GM12873 (cell line): ENCODE measurements at regions not wholly inside any gene's neighbourhood (a gene's known extent, or its start where the extent isn't known, plus 50 kb on each side); places are given as distances from the start of the nearest gene placed in this dataset.

Experiments
- TF ChIP-seq, protein P1 (sequence below): IDR thresholded peaks from 2 replicates; pipeline ENCODE4 v1.5.1; 2012; ENCODE audit warnings: low read depth, mild to moderate bottlenecking, moderate library complexity, low read length, control low read depth; ENCODE audit not compliant: insufficient read depth; ENCODE audit errors: missing control alignments

DNA sequence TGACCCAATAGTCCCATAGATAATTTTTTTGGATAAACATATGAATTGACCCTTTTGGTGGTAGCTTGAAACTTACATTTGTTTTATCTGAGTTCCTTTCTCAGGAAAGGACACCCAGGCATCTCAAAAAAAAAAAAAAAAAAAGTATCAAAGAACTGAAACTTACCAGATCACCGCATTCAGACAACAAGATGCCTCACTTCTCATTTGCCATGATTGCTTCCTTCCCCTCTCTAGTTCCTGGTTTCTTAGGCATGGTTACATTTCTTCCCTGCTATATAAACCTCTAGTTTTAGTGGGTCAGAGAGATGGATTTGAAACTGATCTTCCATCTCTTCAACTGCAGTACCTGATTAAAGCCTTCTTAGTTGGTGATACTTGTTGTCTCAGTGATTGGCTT is 240.1 kb downstream of the ACKR3 start:
- TF ChIP-seq, protein P1, sequence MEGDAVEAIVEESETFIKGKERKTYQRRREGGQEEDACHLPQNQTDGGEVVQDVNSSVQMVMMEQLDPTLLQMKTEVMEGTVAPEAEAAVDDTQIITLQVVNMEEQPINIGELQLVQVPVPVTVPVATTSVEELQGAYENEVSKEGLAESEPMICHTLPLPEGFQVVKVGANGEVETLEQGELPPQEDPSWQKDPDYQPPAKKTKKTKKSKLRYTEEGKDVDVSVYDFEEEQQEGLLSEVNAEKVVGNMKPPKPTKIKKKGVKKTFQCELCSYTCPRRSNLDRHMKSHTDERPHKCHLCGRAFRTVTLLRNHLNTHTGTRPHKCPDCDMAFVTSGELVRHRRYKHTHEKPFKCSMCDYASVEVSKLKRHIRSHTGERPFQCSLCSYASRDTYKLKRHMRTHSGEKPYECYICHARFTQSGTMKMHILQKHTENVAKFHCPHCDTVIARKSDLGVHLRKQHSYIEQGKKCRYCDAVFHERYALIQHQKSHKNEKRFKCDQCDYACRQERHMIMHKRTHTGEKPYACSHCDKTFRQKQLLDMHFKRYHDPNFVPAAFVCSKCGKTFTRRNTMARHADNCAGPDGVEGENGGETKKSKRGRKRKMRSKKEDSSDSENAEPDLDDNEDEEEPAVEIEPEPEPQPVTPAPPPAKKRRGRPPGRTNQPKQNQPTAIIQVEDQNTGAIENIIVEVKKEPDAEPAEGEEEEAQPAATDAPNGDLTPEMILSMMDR, result no peak

- TF ChIP-seq, protein P1, result no peak
These were observed 241.5 kb downstream of the ACKR3 start for GRCh38 chr2:236811062-236811656.

DNA sequence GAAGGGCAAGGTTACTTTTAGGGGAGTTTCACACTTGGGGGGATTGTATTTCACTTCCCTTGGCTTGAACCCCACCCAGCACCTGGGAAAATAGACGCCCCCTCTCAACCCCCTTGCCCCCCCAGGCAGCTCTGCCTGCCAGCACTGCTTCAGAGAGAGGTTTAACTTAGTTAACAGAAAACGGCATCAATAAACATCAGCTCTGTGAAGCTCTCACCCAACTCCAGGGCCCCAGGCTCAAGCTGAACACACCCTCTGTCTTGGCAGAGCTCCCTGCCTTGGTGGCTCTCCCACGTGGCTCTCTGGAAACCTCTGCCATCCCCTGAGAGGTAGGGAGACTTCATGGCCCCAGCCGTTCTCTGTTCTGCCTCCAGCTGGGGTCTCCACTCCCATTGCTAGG is 244.1 kb downstream of the ACKR3 start:
- TF ChIP-seq, protein P1, result no peak

DNA sequence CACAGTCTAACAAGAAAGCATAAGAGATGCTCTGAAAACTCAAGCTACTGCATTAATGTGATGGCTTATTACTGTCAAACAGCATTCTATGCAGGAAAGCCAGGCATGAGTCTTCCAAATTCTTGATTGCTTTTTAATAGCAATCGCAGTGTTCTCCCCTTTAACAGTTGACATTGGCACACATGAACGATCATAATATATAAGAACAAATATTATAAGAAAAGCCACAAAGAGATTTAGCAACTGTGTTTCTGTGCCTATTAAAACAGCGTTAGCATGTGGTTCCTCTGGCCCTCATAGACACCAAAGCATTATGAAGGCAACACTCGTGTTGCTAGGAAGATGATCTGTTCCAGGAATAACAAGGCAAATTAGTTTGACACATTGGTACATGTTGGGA is 245.0 kb downstream of the ACKR3 start:
- TF ChIP-seq, protein P1, result no peak

GRCh38 chr2:236815746-236816145 is 246.1 kb downstream of the ACKR3 start:
- TF ChIP-seq, protein P1, result no peak

- TF ChIP-seq, protein P1, result no peak
These were observed 246.9 kb downstream of the ACKR3 start for GRCh38 chr2:236816197-236817170.

DNA sequence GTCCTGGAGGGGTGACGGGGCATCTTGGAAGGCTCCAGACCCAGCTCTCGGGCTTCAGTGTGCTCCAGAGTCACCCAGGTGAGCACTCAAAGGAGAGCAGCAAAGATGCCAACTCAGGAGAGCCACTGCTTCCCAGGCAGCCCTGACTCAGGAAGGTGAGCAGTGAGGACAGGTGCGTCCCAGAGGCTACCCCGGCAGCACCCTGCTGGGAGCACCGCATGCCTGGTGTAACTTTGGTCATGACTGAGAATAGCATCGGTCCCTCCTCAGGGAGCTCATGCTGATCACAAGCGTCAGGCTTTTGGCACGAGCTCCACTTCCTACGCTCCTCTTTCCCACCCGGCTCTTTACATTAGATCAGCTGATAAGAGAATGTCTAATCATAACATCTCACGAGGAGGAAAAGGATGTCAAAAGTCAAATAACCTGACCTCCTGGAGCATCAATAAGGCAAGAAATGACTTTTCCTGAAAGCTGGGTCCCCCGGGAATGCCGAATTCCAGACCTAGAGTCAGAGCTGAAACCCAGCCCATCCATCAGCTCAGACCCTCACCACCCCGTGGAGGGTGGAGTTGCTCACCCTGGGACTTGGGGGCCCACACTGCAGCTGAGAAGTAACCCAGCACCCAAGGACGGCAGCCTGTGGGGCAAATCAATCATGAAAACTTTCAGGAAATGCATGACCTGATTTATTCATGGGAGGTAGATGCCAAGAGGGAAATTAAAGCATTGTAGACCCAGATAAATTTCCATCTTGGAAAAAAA is 248.8 kb downstream of the ACKR3 start:
- TF ChIP-seq, protein P1, result no peak
